WI38 (cell line): ENCODE measurements at regions not wholly inside any gene's neighbourhood (a gene's known extent, or its start where the extent isn't known, plus 50 kb on each side); places are given as distances from the start of the nearest gene placed in this dataset.

Experiments used
- H3K4me3 ChIP-seq: 2 replicates; pipeline ENCODE4 v1.5.1; 2011; ENCODE audit warnings: low read depth, mild to moderate bottlenecking, control low read depth, low read length
- TF ChIP-seq, protein P1 (sequence below): IDR thresholded peaks from 2 replicates; pipeline ENCODE4 v1.5.1; 2012; ENCODE audit warnings: low read depth, mild to moderate bottlenecking, control low read depth, low read length

DNA sequence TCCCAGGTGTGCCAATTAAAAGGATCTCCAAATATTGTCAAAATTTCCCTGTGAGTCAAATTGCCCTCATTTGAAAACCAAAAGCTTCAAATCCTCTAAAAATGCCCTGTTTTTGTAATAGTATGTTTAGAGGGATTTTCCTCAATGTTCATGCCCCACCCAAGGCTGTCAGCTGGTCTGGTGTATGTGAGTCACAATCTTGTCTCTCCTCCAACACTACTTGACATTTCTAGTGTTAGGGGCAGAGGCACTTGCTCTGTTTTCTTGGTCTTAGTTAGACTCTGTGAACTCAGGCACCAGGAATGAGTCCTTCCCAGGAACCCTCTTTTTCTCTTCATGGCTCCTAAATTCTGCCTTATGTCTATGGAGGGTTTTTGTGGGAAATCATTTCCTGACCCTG is 634.8 kb downstream of the KCNJ2 start:
- TF ChIP-seq, protein P1, sequence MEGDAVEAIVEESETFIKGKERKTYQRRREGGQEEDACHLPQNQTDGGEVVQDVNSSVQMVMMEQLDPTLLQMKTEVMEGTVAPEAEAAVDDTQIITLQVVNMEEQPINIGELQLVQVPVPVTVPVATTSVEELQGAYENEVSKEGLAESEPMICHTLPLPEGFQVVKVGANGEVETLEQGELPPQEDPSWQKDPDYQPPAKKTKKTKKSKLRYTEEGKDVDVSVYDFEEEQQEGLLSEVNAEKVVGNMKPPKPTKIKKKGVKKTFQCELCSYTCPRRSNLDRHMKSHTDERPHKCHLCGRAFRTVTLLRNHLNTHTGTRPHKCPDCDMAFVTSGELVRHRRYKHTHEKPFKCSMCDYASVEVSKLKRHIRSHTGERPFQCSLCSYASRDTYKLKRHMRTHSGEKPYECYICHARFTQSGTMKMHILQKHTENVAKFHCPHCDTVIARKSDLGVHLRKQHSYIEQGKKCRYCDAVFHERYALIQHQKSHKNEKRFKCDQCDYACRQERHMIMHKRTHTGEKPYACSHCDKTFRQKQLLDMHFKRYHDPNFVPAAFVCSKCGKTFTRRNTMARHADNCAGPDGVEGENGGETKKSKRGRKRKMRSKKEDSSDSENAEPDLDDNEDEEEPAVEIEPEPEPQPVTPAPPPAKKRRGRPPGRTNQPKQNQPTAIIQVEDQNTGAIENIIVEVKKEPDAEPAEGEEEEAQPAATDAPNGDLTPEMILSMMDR: no peak
- H3K4me3 ChIP-seq: no peak overlapping the region

DNA sequence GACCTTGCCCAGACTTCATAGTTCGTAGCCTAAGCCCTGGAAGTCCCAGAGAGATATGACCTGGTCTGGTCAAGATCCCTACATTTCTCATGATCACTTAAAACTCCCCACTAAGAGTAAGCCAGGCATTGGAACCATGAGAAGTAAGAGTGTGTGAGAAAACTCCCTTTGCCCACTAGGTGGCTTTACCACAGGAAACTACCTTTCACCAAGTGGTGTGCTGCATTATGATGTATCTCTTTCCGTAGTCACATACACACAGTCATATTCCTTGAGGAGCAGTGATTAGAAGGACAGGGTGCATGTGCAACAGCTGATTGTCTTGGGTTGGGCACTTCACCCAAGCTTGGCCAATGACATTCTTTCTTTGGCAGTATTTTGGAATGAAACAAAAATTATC is 639.3 kb downstream of the KCNJ2 start:
- TF ChIP-seq, protein P1: 0 out of 2 replicates have a peak, but pooled peaks have one; percentile 5
- H3K4me3 ChIP-seq: no peak overlapping the region

DNA sequence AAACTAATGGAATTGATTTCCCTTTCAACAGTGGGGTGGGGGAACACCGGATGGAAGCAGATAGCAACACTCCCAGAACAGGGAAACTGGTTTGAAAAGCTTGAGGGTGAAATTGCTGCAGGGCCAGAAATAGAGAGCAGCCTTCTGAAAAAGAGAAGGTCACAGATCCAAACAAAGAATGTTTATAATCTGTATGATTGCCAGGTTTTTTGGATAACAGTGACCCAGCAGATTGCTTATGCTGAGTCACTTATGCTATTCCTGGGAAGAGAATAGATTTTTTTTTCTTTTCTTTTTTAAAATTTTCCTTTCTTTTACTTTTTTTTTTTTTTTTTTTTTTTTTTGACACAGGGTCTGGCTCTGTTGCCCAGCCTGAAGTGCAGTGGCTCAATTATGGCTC is 641.3 kb downstream of the KCNJ2 start:
- H3K4me3 ChIP-seq: no peak overlapping the region
- TF ChIP-seq, protein P1: no peak

DNA sequence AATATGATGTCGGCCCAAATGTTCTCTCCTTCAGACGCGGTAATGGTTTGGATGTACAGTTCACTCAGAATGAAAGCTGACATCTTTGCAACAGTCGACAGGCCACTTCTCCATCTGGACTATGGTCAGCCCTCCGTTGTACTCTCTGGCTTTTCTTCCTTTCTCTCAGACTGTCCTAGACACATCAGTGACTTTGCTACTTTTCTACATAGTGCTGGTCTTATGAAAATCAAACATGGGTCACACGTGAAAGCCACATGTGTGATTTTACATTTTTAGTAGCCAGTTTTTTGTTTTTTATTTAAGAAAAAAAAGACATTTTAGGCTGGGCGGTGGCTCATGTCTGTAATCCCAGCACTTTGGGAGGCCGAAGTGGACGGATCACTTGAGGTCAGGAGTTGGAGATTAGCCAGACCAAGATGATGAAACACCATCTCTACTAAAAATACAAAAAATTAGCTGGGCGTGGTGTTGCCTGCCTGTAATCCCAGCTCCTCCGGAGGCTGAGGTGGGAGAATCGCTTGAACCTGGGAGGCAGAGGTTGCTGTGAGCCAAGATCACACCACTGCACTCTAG is 644.1 kb downstream of the KCNJ2 start:
- no peak overlapping the region for H3K4me3 ChIP-seq
- TF ChIP-seq, protein P1: no peak

DNA sequence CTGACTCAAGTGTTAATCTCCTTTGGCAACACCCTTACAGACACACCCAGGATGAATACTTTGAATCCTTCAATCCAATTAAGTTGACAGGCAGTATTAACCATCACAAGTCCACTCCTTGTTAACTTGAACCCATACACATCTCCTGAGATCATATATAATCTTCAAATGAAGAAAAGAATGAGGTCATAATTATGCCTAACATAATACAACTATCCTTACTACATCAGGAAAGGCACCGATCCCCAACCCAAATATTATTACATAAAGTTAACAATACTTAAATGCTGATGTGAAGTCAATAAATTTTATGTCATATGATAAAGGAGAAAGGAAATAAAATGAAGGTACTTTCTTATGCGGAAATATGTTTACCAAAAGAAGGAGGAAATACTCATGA is 649.9 kb downstream of the KCNJ2 start:
- no peak overlapping the region for H3K4me3 ChIP-seq
- TF ChIP-seq, protein P1: no peak

DNA sequence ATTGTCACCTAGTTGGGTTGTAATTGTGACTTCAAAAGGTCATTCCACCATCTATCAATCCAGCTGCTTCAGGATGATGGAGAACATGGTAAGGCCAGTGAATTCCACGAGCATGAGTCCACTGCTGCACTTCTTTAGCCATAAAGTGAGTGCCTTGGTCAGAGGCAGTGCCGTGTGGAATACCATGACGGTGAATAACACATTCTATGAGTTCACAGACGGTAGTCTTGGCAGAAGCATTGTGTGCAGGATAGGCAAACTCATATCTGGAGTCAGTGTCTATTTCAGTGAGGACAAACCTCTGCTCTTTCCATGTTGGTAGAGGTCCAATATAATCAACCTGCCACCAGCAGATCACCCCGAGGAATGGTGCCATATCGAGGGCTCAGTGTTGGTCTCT is 650.9 kb downstream of the KCNJ2 start:
- TF ChIP-seq, protein P1: no peak

DNA sequence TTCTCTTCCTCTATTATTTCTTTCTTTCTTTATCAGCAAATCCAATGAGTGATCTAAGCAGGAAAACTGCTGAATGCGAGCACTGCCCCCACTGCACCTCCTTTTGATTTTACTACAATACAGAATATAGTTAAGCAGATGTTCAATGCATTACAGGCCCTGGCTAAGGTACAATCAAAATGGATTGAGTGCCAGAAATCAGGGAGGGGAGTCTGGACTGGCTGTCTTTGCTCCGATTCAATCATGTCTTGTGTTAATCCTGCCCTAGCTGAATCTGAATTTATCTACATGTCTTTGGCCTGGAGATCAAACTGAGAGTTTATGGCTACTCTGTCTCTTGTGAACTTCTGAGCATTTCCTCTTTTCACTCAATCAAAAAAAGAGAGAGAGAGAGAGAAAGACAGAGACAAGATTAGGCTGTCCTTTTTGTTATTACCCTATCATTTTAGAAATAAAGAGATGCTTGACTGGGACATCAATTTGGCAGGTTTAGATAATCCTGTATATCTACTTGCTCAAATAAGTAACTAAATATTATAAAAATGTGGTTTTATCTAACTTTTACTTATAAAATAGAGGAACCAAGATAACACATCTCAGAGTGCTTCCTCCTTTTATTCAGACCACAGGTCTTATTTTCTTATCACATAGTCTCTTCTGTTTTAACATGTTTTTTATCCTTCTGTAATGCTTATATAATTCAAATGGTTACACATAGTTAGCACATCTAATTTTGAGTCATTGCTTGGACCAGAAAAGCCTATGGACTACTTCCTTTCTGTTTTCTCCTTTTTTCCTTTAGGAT is 656.2 kb downstream of the KCNJ2 start:
- TF ChIP-seq, protein P1: no peak
- no peak overlapping the region for H3K4me3 ChIP-seq

More for the DNA sequence above, 650.9 kb downstream of the KCNJ2 start:
- no peak overlapping the region for H3K4me3 ChIP-seq
